ENCODE measurements at regions not wholly inside any gene's neighbourhood (a gene's known extent, or its start where the extent isn't known, plus 50 kb on each side); places are given as distances from the start of the nearest gene placed in this dataset.
"Not testable (repeated sequence)": the region's sequence is repeated elsewhere in the genome, so short reads cannot be mapped to it uniquely, and the experiment has no call there.

DNA sequence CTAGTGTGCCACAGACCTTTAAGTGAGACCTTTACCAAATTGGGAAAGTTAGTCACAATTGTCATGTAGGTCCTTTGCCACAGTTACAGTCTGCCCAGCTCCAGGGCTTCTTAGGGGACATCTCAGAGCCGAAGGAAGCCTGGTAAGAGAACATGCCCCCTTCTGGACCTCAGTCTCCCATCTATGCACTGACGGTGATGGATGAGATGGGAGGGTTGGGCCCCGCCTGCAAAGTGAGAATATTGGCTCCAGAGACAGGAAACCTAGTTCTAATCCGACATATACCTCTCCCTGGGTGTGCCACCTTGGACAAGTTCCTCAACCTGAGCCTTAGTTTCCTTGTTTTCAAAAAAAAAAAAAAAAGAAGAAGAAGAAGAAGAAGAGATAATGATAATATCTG, 85.1 kb upstream of the NAV2 start:
- DNase-seq (ENCODE audit: low read depth, low spot score): no peak

GRCh38 chr11:19625438-19625837, 87.2 kb upstream of the NAV2 start:
- no peak for DNase-seq (ENCODE audit: low read depth, low spot score)

GRCh38 chr11:19617696-19618523, 94.7 kb upstream of the NAV2 start:
- no peak for DNase-seq (ENCODE audit: low read depth, low spot score)

DNA sequence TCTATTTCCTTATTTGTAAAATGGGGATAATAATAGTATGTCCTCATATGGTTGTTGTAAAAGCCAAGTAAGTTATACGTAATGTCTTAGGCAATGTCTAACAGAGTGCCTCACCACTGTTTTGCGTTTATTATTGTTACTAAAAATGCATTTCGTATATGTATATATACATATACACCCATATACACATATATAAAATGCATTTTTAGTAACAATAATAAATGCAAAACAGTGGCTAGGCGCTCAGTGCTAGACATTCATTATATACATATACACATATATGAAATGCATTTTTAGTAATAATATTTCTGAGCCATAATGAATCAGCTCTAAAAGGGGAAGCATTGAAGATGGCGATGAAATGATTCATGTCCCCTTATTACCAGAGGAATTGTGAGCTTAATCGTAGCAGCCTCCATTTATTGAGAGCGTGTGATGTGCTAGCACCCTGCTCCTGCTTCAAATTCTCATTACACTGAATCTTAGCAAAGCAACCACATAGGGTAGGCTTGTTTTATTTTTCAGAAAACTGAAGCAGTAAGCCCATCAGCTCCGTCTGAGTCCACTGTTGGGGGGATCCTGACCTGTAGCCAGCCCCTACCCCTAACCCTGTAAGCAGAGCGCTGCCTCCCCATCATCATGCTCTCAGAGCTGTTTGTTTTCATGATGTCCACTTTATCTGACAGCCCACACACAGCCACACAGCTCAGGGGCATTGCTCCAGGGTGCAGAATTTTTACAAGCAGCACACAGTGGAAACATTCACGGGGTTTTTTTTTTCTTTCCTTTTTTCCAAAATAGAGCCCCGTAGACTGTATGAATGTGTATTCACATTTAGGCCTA, 97.1 kb upstream of the NAV2 start:
- DNase-seq (ENCODE audit: low read depth, low spot score): no peak

- DNase-seq (ENCODE audit: low read depth, low spot score): no peak
Measured at GRCh38 chr11:19614370-19614940, 98.2 kb upstream of the NAV2 start.

DNA sequence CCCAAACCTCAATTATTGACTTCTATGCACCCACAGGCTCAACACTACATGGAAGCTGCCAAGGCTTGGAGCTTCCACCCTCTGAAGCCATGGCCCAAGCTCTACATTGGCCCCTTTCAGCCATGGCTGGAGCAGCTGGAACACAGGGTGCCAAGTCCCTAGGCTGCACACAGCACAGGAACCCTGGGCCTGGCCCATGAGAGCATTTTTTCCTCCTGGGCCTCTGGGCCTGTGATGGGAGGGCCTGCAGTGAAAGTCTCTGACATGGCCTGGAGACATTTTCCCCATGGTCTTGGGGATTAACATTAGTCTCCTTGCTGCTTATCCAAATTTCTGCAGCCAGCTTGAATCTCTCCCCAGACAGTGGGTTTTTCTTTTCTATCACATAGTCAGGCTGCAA, 100.6 kb upstream of the NAV2 start:
- not testable (repeated sequence) for DNase-seq (ENCODE audit: low read depth, low spot score)

- DNase-seq (ENCODE audit: low read depth, low spot score): no peak
Measured at GRCh38 chr11:19607656-19608360, 104.8 kb upstream of the NAV2 start.

GRCh38 chr11:19606856-19607655, 105.6 kb upstream of the NAV2 start:
- DNase-seq (ENCODE audit: low read depth, low spot score): no peak

DNA sequence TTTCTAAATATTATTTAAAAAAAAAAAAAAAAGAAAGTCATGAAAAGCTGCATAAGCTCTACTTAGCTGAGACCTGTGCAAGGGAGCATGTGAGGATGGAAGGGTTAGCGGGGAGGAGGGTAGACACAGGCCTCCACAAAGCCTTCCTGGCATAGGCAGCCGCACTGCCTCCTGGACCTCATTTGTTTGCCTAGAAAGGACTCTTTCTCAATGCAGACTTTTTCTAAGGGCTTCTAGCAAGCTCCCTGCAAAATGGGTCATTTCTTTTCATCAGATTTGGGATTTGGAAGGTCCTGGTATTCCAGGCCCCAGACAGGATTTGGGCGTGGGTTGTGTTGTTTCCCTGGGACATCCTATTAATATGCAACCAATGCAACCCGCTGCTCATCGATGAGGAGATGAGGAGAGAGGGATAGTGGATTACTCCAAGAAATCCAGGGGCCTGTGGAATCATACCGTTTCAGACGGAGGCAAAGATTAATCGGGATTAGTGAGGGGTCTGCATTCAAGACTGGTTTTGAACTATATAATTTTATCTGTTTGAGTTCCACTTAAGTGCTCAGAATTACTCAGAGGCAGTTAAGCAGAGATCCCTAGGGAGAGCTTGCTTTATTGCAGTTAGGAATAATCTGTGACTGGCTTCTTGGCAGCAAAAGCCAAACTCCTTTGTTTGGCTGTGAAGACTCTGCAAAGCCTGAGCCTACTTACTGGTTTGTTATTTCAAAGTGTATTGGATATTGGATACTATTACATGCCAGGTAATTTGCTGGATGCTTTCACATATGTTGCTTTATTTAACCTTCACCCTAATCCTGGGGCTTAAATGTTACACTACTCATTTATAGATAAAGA, 106.9 kb upstream of the NAV2 start:
- no peak for DNase-seq (ENCODE audit: low read depth, low spot score)

- no peak for DNase-seq (ENCODE audit: low read depth, low spot score)
Measured at GRCh38 chr11:19604679-19605375, 107.8 kb upstream of the NAV2 start.

DNA sequence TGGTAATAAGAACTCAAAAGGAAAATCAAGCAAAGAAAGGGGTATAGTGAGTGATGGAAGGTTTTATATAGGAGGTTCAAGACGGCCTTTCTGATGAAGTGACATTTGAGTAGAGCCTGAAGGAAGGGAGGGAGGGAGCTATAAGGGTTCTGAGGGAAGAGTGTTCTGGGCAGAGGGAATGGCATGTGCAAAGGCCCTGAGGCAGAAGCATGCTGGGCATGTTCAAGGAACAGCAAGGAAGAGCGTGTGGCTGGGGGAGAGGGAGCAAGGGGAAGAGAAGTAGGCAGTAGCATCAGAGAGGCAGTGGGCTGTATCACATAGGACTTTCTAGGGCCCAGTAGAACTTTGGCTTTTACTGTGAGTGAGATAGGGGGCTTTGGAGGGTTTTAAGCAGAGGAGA, 108.9 kb upstream of the NAV2 start:
- no peak for DNase-seq (ENCODE audit: low read depth, low spot score)

- DNase-seq (ENCODE audit: low read depth, low spot score): no peak
Measured at GRCh38 chr11:19602891-19603290, 109.7 kb upstream of the NAV2 start.

GRCh38 chr11:19602406-19602805, 110.2 kb upstream of the NAV2 start:
- DNase-seq (ENCODE audit: low read depth, low spot score): no peak

DNA sequence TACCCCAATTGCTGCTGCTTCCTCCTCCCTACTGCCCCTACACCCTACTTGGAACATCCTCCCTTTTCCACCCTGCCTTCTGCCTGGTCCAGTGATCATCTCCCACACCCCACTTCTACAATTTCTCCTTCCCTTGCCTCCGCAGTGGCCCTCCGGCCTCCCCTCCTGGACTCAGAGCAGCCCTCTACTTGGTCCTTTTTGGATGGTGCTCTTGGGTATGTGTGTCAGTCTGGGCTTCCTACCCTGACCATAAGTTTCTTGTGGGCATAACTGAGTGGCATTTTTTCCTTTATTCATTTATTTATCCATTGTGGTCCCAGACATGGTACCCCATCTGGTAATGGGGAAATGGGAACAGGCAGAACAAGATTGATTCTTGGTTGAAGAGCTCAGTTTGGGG, 111.4 kb upstream of the NAV2 start:
- no peak for DNase-seq (ENCODE audit: low read depth, low spot score)

GRCh38 chr11:19599681-19600080, 113.0 kb upstream of the NAV2 start:
- no peak for DNase-seq (ENCODE audit: low read depth, low spot score)

DNA sequence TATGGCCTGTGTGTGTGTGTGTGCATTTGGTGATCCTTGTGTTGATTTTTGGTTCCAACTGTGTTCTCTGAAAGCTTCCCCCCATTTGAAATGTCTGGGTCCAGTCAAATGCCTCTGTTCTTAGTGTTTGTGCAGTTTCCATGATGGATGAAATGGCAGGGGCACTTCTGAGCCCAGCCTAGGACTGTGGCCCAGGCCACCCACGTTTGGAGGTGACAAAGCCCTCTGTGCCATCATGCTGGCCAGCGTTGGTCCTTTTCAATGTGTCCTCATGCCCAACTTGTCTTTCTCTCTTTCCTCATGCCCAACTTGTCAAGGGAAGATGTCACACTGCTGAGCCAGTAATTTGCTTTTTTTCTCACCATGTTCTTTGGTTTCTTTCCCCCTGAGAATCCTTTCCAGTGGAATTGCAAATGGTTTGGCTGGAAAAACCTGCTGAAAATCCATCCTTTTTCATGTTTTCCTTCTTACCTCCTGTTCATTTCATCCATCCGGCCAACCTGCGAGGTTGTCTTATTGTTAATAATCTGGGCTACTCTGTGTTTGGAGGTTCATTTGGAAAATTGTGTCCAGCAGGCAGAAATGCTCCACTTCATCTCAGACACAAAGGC, 113.7 kb upstream of the NAV2 start:
- no peak for DNase-seq (ENCODE audit: low read depth, low spot score)

DNA sequence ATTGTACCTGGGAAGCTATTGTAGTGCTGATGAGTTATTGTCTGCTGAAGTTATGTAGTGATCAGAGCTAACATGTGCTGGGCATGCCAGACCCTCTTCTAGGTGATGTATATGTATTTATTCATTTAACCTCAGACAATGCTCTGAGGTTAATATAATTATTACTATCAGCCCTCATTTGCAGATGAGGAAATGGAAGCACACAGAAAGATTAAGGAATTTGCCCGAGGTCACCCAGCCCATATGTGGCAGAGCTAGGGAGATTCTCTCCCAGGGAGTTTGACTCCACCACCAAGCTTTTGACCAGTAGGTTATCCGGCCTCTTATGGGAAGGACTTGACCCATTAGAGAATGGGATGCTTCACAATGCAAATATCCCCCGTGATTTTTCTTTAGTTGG, 114.2 kb upstream of the NAV2 start:
- DNase-seq (ENCODE audit: low read depth, low spot score): no peak

- no peak for DNase-seq (ENCODE audit: low read depth, low spot score)
Measured at GRCh38 chr11:19597876-19598275, 114.8 kb upstream of the NAV2 start.

- DNase-seq (ENCODE audit: low read depth, low spot score): no peak
Measured at GRCh38 chr11:19597206-19597605, 115.4 kb upstream of the NAV2 start.

All from smooth muscle cell of the brain vasculature (primary cell).